ENCODE measurements at regions not wholly inside any gene's neighbourhood (a gene's known extent, or its start where the extent isn't known, plus 50 kb on each side); places are given as distances from the start of the nearest gene placed in this dataset.

DNA sequence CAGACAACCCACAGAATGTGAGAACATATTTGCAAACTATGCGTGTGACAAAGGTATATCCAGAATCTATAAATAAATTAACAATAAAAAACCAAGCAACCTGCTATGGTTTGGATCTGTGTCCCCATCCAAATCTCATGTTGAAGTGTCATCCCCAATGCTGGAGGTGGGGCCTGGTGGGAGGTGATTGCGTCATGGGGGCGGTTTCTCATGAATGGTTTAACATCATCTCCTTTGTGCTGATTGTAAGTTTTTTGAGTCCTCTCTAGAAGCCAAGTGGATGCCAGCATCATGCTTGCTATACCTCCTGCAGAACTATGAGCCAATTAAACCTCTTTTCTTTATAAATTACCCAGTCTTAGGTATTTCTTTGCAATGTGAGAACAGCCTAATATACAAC, 335.4 kb downstream of the MAN2A1 start:
- no peak for DNase-seq
- H3K4me1 Mint-ChIP-seq = peaks cover 12% of the 10 kb centered on the region
- no peak overlapping the region for H3K27ac Mint-ChIP-seq
- H3K4me3 Mint-ChIP-seq = no peak overlapping the region
- ATAC-seq = no peak
- H3K27me3 Mint-ChIP-seq = no peaks in the 10 kb centered on the region
- peaks cover 0 to 11% of the 10 kb centered on the region in 2 donors for H3K9me3 Mint-ChIP-seq

DNA sequence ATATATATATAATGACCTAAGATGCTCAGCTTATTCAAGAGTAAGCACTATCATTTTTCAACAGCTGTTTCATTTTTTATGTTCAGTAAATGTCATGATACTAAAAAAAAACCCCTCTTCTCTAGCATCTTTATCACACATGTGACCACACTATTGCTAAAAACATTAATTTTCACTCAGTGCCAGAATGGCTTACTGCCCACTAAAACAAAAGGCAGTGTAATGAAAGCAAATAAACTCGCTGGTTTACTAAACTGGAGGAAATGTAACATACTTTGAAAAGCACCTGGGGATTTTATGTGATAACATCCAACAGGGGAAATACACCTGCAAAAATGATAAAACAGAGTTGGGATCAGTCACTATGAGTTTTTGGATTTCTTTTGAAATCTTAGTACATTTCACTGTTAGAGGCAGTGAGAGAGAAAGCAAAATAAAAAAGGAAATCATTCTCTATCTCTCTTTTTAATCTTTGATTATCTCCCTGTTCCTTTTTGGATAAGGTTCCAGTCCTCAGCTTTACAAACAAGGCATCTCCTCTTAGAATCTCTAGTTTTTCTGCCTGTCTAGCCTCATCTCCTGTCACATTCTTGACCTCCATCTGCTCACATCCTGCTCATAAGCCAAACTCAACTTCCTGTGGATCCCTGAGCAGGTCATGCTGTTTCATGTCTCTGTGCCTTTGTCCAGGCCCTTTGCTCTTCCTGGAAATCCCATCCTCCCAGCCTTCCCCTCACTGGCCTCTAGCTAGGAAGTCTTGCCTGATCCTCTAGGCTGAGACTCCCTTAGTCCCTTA, 338.0 kb downstream of the MAN2A1 start:
- Mint-ChIP-seq H3K4me1 (peaks cover 12% of the 10 kb centered on the region), H3K27ac (peak overlapping the region in 1 of 2 donors; percentile 29), H3K27me3 (no peaks in the 10 kb centered on the region), H3K4me3 (no peak overlapping the region), H3K9me3 (peaks cover 0 to 11% of the 10 kb centered on the region in 2 donors)
- DNase-seq = no peak
- ATAC-seq = peak; percentile 95

DNA sequence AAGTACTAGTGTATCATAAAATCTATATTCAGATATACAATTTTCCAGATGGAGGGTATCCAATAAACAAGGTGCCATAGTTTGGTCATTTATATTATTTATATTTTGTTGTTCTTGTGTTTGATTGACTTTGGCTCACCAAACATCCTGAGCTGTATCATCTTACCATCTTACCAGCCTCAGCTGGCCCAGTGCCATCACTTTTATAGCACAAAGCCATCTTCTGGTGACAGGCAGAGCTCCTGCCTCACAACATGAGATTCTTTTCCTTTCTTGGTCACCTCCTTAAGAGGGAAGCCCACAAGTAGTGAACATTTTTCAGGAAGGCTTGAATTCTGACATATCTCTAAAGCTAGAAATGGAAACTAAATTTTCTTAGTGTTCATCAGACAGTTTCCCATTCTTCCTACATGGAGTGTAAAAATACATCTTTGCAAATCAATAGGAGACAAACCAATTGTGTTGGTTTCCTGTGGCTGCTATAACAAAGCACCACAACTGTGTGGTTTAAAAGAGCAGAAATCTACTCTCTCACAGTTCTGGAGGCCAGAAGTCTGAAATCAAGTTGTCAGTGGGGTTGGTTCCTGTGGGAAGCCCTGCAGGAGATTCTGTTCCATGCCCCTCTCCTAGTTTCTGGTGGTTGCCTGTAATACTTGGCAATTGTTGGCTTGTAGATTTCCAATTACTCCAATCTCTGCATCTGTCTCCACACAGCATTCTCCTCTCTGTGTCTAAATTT, 341.8 kb downstream of the MAN2A1 start:
- H3K27ac Mint-ChIP-seq = no peak overlapping the region
- peaks cover 0 to 4% of the 10 kb centered on the region in 2 donors for H3K9me3 Mint-ChIP-seq
- ATAC-seq = no peak
- peaks cover 12% of the 10 kb centered on the region for H3K4me1 Mint-ChIP-seq
- no peaks in the 10 kb centered on the region for H3K27me3 Mint-ChIP-seq
- no peak overlapping the region for H3K4me3 Mint-ChIP-seq
- no peak for DNase-seq

DNA sequence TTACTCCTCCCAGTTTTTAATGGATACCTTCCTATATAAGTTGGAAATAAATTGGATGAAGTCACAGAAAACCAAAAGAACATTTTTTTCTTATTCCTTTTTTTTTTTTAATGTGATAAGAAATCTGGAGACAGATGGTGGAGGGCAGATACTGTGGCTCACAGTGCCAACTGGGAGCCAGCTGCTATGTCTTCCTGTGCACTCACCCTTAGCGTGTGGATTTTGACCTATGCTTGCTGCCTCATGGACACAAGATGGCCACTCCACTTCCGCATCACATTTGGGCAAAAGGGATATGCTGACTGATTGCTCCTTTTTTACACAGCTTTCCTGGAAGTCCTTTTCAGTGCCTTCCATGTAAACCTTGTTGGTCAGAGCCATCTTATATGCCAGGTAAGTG, 342.6 kb downstream of the MAN2A1 start:
- H3K9me3 Mint-ChIP-seq = no peaks in the 10 kb centered on the region
- no peak overlapping the region for H3K4me3 Mint-ChIP-seq
- no peak for DNase-seq
- H3K4me1 Mint-ChIP-seq = peaks cover 12% of the 10 kb centered on the region
- ATAC-seq = no peak
- no peaks in the 10 kb centered on the region for H3K27me3 Mint-ChIP-seq
- H3K27ac Mint-ChIP-seq = no peak overlapping the region

DNA sequence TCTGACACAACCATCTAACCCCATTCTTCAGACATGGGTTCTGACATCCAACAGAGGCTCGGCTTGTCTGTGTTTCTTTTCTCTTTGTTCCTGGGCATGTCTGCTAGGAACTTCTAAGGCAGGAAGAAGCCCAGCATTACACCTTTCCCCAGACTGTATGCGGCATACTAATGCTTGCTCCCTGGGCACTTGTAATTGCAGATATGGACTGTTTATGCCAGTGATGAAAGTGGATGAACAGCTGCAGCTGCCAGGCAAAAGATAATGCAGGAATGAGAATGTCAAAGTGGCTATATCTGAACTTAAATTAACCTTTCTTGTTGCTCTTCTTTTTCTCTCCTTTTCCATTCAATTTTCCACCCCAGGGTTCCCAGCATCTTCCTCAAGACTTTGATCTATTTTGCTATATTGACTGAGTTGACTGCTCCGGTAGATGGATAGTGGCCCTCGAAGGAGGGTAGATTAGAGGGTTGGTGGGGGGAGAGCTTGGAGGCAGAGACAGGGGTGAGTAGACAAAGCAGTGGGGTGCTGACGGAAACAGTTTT, 344.4 kb downstream of the MAN2A1 start:
- ATAC-seq (no peak), DNase-seq (no peak)
- Mint-ChIP-seq H3K27me3 (no peaks in the 10 kb centered on the region), H3K9me3 (no peaks in the 10 kb centered on the region), H3K4me1 (no peaks in the 10 kb centered on the region), H3K4me3 (no peak overlapping the region), H3K27ac (no peak overlapping the region)

DNA sequence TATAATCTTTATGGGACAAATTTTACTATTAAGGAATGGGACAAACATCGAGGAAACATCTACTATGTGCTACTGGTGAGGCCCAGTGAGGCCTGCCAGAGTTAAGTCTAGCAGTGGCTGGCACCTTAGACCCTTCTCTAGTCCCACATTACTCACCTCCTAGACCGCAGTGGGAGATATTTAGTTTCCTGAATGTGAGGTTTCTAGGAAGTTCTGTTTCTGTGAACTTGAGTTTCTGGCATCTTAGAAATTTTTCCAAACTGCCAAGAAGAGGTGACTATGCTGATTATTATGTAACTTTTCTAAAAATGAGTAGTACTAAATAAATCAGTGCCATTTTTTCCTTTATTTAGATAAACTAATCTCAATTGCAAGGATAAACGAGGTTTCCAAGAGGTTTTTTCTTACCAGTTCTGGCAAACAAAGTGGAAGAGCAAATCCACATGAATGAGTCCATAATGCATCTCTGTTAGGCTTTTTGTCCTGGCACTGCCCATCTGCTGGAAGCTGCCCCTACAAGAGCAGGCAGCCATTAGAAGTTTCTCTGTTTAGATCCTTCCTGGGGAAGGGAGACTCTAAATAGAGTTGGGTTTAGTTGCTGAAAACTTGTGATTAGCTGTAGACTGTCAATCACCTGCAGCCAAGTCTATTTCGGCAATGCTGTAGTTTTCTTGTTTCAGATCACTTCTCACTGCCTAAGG, 348.7 kb downstream of the MAN2A1 start:
- no peak for ATAC-seq

DNA sequence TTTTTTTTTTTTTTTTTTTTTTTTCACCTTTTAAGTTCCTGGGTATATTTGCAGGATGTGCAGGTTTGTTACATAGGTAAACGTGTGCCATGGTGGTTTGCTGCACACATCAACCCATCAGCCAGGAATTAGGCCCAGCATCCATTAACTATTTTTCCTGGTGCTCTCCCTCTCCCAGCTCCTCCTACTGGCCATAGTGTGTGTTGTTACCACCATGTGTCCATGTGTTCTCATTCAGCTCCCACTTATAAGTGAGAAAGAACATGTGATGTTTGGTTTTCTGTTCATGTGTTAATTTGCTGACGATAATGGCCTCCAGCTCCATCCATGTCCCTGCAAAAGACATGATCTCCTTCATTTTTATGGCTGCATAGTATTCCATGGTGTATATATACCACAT, 350.5 kb downstream of the MAN2A1 start:
- Mint-ChIP-seq H3K27ac (no peak overlapping the region), H3K27me3 (no peaks in the 10 kb centered on the region), H3K4me1 (peaks cover 6% of the 10 kb centered on the region), H3K9me3 (peaks cover 31 to 38% of the 10 kb centered on the region in 2 donors), H3K4me3 (no peak overlapping the region)
- DNase-seq (no peak), ATAC-seq (no peak)

More for the DNA sequence above, 348.7 kb downstream of the MAN2A1 start:
- Mint-ChIP-seq H3K4me1 (peaks cover 6% of the 10 kb centered on the region), H3K4me3 (no peak overlapping the region), H3K27me3 (no peaks in the 10 kb centered on the region), H3K9me3 (peaks cover 15 to 23% of the 10 kb centered on the region in 2 donors), H3K27ac (no peak overlapping the region)
- DNase-seq = no peak

DNA sequence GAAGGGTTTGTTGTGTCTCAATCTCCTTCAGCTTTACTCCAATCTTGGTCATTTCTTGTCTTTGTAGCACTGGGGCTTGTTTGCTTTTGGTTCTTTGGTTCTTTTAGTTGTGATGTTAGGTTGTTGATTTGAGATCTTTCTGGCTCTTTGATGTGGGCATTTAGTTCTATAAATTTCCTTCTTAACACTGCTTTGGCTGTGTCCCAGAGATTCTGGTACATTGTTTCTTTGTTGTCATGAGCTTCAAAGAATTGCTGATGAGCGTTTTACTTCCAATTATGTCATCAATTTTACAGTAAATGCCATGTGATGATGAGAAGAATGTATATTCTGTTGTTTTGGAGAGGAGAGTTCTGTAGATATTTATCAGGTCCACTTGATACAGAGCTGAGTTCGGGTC, 353.3 kb downstream of the MAN2A1 start:
- H3K27me3 Mint-ChIP-seq = no peaks in the 10 kb centered on the region
- no peak overlapping the region for H3K4me3 Mint-ChIP-seq
- H3K27ac Mint-ChIP-seq = no peak overlapping the region
- no peak for DNase-seq
- peaks cover 6% of the 10 kb centered on the region for H3K4me1 Mint-ChIP-seq
- no peak for ATAC-seq
- peaks cover 36 to 45% of the 10 kb centered on the region in 2 donors for H3K9me3 Mint-ChIP-seq

DNA sequence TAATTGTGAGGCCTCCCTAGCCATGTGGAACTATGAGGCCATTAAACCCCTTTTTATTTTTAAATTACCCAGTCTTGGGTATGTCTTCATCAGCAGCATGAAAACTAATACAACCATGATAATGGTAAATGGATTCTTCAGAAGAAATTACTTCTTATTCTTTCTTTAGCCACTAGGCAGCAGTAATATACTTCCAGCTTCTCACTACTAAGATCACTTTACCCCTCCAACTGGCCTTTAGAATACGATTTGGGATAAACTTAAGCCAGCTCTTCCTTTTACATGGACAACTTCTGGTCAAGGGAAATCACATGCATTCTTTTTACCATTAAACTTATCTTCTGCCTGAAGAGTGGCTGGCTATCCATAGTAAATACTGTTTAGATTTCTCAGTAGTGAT, 355.4 kb downstream of the MAN2A1 start:
- Mint-ChIP-seq H3K4me1 (peaks cover 18% of the 10 kb centered on the region), H3K27ac (no peak overlapping the region), H3K4me3 (no peak overlapping the region), H3K27me3 (no peaks in the 10 kb centered on the region), H3K9me3 (peaks cover 36 to 45% of the 10 kb centered on the region in 2 donors)
- ATAC-seq (no peak), DNase-seq (no peak)

DNA sequence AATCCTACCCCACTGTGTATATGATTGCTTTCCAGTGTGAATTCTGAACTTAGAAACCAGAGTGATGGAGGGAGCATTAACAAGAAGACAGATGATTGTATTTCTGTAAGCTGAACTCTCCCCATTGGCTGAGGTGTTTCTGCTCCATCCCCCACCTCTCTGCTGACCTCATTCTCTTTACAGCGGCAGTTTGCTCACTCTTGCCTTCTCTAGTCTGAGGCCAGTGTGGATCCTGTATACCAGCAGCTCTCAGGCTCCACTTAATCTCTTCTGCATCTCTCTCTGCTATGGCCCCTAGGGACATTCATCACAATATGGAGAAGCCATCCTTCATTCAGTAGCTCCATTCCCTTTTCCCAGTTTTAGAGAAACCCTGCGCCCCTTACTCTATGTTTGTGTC, 358.8 kb downstream of the MAN2A1 start:
- Mint-ChIP-seq H3K27ac (no peak overlapping the region), H3K9me3 (peaks cover 20 to 22% of the 10 kb centered on the region in 2 donors), H3K27me3 (no peaks in the 10 kb centered on the region), H3K4me1 (peaks cover 22% of the 10 kb centered on the region), H3K4me3 (no peak overlapping the region)
- DNase-seq = no peak
- ATAC-seq = no peak

DNA sequence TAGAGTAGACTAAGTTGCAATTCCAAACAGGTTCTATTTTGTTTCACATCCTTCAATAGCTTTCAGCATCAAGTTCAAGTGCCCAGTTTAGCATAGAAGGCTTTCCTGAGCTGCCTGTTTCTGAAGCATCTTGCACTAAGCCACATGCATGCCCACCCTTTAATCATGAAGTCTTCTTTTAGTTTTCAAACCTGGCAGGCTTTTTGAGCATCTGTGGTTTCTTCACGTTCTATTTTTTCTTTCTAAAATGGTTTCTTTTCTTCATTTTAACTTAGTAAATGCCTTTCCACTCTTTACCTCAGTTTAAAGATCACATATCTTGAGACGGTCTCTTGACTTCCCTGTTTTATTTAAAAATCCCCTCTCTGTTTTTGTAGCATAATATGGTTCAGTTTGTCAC, 360.1 kb downstream of the MAN2A1 start:
- no peak for DNase-seq

DNA sequence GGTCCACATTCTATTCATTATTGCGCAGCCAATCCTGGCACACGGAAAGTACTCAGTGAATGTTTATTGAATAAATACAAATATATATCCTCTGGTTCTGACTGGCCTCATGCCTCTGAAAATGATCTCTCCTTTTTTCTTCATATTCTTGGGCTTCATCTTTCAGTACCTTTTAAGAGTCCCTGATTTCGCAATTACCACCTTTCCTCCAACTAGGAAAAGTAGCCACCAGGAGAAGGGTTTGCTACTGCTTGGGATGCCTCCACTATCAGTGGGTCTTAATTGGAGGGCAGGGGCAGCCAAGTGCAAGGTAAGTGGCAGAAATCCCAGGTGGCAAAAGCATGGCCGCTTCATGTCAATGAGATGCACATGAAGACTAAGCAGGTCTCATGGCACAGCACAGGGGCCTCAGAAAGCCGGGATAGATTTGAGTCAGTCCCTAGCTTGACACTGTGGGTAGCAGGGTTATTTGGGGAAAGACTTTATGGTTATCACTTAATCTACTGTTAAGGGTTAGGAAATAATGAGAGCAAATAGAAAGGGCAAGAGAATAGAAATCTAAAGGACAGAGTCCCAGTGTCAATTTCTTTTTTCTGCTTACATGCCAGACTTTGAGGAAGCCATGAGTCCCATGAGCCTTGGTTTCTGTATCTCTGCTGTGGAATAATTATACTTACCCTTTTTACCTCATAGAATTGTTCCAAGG, 361.1 kb downstream of the MAN2A1 start:
- Mint-ChIP-seq H3K9me3 (peaks cover 0 to 1% of the 10 kb centered on the region in 2 donors), H3K4me1 (peaks cover 45% of the 10 kb centered on the region), H3K27me3 (no peaks in the 10 kb centered on the region), H3K27ac (no peak overlapping the region), H3K4me3 (no peak overlapping the region)
- no peak for ATAC-seq
- DNase-seq = no peak

More for the DNA sequence above, 360.1 kb downstream of the MAN2A1 start:
- Mint-ChIP-seq H3K27me3 (no peaks in the 10 kb centered on the region), H3K27ac (peak overlapping the region in 1 of 2 donors; percentile 17), H3K4me1 (peaks cover 35% of the 10 kb centered on the region), H3K4me3 (no peak overlapping the region), H3K9me3 (peaks cover 9 to 11% of the 10 kb centered on the region in 2 donors)
- no peak for ATAC-seq

DNA sequence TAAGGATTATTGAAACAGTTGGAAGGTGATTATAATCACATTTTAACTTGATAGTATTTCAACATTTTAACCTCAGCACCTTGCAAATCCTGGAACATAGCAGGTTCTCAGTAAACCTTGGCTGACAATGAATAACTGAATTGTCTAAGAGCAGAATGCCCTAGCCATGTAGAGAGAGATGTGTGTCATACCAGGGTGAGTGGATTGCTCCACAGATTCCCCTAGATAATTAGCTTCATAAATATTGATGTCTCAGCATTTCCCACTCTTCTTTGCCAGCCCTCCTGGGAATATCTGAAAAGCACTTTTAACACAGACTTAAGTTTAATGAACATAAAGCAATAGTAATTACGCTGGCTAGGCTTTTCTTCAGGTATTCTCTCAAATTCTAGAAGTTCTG, 363.5 kb downstream of the MAN2A1 start:
- Mint-ChIP-seq H3K4me3 (no peak overlapping the region), H3K27ac (no peak overlapping the region), H3K4me1 (peaks cover 56% of the 10 kb centered on the region), H3K9me3 (no peaks in the 10 kb centered on the region), H3K27me3 (no peaks in the 10 kb centered on the region)
- DNase-seq (no peak), ATAC-seq (no peak)

DNA sequence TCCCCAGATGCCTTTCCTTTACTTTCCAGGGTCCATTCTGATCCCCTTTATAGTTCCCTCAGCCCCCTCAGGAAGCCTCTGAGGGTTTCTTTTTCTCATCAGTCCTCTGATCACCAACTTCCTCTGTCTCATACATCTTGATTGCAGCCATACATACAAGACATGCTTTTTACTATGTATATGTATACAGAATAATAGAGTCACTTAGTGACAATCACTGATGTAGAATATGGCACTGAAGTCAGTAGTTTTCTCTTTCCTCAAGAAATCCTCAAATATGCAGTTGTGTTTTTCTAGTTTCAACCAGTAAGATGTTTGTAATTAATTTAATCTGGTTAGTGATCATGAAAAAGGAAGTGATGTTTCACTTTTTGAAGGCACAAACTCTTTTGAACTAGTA, 364.1 kb downstream of the MAN2A1 start:
- Mint-ChIP-seq H3K9me3 (no peaks in the 10 kb centered on the region), H3K4me3 (peak overlapping the region; percentile 14 to 51), H3K27ac (peak overlapping the region in 1 of 2 donors; percentile 13), H3K27me3 (no peaks in the 10 kb centered on the region), H3K4me1 (peaks cover 53% of the 10 kb centered on the region)
- ATAC-seq (peak; percentile 82), DNase-seq (no peak)

DNA sequence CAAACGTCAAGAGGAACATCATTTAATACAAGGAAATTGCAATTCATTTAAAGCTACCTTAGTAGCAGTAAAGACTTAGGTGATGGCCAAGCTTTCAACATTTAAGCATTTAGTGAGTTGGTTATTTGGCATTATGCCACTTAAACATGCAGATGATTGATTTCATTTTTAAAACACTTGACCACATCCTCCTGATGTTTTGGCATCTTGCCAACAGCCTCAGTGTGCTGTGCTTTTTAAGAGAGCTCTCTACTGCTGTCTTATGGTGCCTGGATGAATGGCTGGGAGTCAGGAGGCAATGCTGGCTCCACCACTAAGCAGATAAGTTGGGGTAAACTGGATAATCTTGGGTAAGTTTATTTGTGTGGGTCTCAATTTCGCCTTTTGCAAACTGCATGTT, 364.5 kb downstream of the MAN2A1 start:
- Mint-ChIP-seq H3K4me3 (peak overlapping the region; percentile 14 to 51), H3K27me3 (no peaks in the 10 kb centered on the region), H3K27ac (peak overlapping the region; percentile 35 to 40), H3K9me3 (no peaks in the 10 kb centered on the region), H3K4me1 (peaks cover 50% of the 10 kb centered on the region)
- ATAC-seq (peak; percentile 93), DNase-seq (peak; percentile 66 to 82)

All from stimulated activated naive CD8-positive, alpha-beta T cell treated with anti-CD3 and anti-CD28 coated beads, Interleukin-15, amount 100 ng/mL, for 72 hours (primary cell).